Vagina (tissue), 2 donors: ENCODE measurements at regions not wholly inside any gene's neighbourhood (a gene's known extent, or its start where the extent isn't known, plus 50 kb on each side); places are given as distances from the start of the nearest gene placed in this dataset.
A peak's percentile ranks its signal among the peaks of the same experiment; 100 is the strongest.
"Not testable (repeated sequence)": the region's sequence is repeated elsewhere in the genome, so short reads cannot be mapped to it uniquely, and the experiment has no call there.

Source experiments
- DNase-seq, 2 donors: peaks; one replicate each; pipeline ENCODE4 v3.0.0-alpha.2; 2017; ENCODE audit errors: extremely low spot score in 2 of 2
- H3K27ac ChIP-seq: fragments of 200-600 bp; sonication (generic); one replicate; pipeline ENCODE4 v1.5.1; 2019
- H3K27me3 ChIP-seq: fragments of 200-600 bp; sonication (generic); one replicate; pipeline ENCODE4 v1.5.1; 2019
- H3K36me3 ChIP-seq, 2 donors: fragments of 200-600 bp; sonication (generic); one replicate each; pipeline ENCODE4 v1.5.1; 2017 to 2019
- H3K4me1 ChIP-seq: fragments of 200-600 bp; sonication (generic); one replicate; pipeline ENCODE4 v1.5.1; 2019
- H3K4me3 ChIP-seq, 2 donors: fragments of 200-600 bp; sonication (generic); 1 replicate in 1 of 2; 2 replicates in 1 of 2; pipeline ENCODE4 v1.5.1; 2016 to 2019
- H3K9me3 ChIP-seq: fragments of 200-600 bp; sonication (generic); one replicate; pipeline ENCODE4 v1.5.1; 2019
- CTCF ChIP-seq, 3 experiments: fragments of 450-650 bp in 2 of 3; fragments of 200-600 bp in 1 of 3; sonication (generic) in 1 of 3; IDR thresholded peaks; one replicate each; pipeline ENCODE4 v1.5.1; 2017 to 2019; ENCODE audit warnings: antibody characterized with exemption in 3 of 3, mild to moderate bottlenecking in 2 of 3, moderate library complexity in 2 of 3
- POLR2A ChIP-seq, 2 donors: fragments of 450-650 bp; IDR thresholded peaks; one replicate each; pipeline ENCODE4 v1.6.1; 2017; ENCODE audit warnings: antibody characterized with exemption in 2 of 2, mild to moderate bottlenecking in 2 of 2, moderate library complexity in 2 of 2
- POLR2AphosphoS5 ChIP-seq, 2 donors: sonication (generic); formaldehyde crosslinking; IDR thresholded peaks; one replicate each; pipeline ENCODE4 v1.9.0; 2017; ENCODE audit warnings: antibody characterized with exemption in 2 of 2, mild to moderate bottlenecking in 2 of 2, low read depth in 1 of 2; ENCODE audit not compliant: insufficient read depth in 1 of 2
- intact Hi-C: fragments of 100-400 bp; cut with DNase I; formaldehyde crosslinking; loops from one replicate; pipeline ENCODE4 v1.15.1; 2023

GRCh38 chr18:43846299-43846698, 569.0 kb upstream of the SYT4 start:
- no peak for DNase-seq
- no peak overlapping the region for H3K4me3 ChIP-seq
- peaks cover 12% of the 10 kb centered on the region for H3K4me1 ChIP-seq
- H3K27ac ChIP-seq = peak overlapping the region; percentile 49
- intact Hi-C loops = no loop called here
- H3K9me3 ChIP-seq = no peaks in the 10 kb centered on the region
- H3K36me3 ChIP-seq = no peaks in the 10 kb centered on the region
- no peaks in the 10 kb centered on the region for H3K27me3 ChIP-seq
- no peak for TF ChIP-seq POLR2AphosphoS5 (IDR thresholded peaks at IDR 0.05; ENCODE audit: insufficient read depth in 1 of 2, low read depth in 1 of 2)
- TF ChIP-seq CTCF (IDR thresholded peaks at IDR 0.05) = no peak

GRCh38 chr18:43847164-43848091, 570.1 kb upstream of the SYT4 start:
- Histone ChIP-seq H3K4me1 (peaks cover 12% of the 10 kb centered on the region), H3K27ac (peak overlapping the region; percentile 49), H3K9me3 (no peaks in the 10 kb centered on the region), H3K36me3 (no peaks in the 10 kb centered on the region), H3K4me3 (no peak overlapping the region), H3K27me3 (no peaks in the 10 kb centered on the region)
- no peak for TF ChIP-seq POLR2A (IDR thresholded peaks at IDR 0.05)
- TF ChIP-seq CTCF (IDR thresholded peaks at IDR 0.05) = no peak
- peak in 1 of 2 donors; percentile 61 for TF ChIP-seq POLR2AphosphoS5 (IDR thresholded peaks at IDR 0.05; ENCODE audit: insufficient read depth in 1 of 2, low read depth in 1 of 2)
- intact Hi-C loops = no loop called here
- DNase-seq = no peak

- intact Hi-C loops, DNase-seq: not testable (repeated sequence)
Observed at GRCh38 chr18:43849831-43850230, 572.5 kb upstream of the SYT4 start.

GRCh38 chr18:43855376-43855775, 578.1 kb upstream of the SYT4 start:
- no peak overlapping the region for H3K4me3 ChIP-seq
- H3K27ac ChIP-seq = no peak overlapping the region
- H3K9me3 ChIP-seq = no peaks in the 10 kb centered on the region
- intact Hi-C loops = no loop called here
- no peaks in the 10 kb centered on the region for H3K36me3 ChIP-seq
- H3K27me3 ChIP-seq = no peaks in the 10 kb centered on the region
- TF ChIP-seq CTCF (IDR thresholded peaks at IDR 0.05) = no peak
- no peak for TF ChIP-seq POLR2A (IDR thresholded peaks at IDR 0.05)
- no peak for TF ChIP-seq POLR2AphosphoS5 (IDR thresholded peaks at IDR 0.05; ENCODE audit: insufficient read depth in 1 of 2, low read depth in 1 of 2)
- no peaks in the 10 kb centered on the region for H3K4me1 ChIP-seq
- DNase-seq = no peak

More at GRCh38 chr18:43849831-43850230, 572.5 kb upstream of the SYT4 start:
- H3K4me1 ChIP-seq = peaks cover 12% of the 10 kb centered on the region
- not testable (repeated sequence) for H3K4me3 ChIP-seq, H3K9me3 ChIP-seq, H3K27me3 ChIP-seq, H3K27ac ChIP-seq, H3K36me3 ChIP-seq

GRCh38 chr18:43863180-43863579, 585.9 kb upstream of the SYT4 start:
- H3K4me1 ChIP-seq = peaks cover 6% of the 10 kb centered on the region
- peak overlapping the region; percentile 48 for H3K27ac ChIP-seq
- no peaks in the 10 kb centered on the region for H3K36me3 ChIP-seq
- intact Hi-C loops = no loop called here
- DNase-seq = no peak
- TF ChIP-seq POLR2A (IDR thresholded peaks at IDR 0.05) (no peak), POLR2AphosphoS5 (IDR thresholded peaks at IDR 0.05; ENCODE audit: insufficient read depth in 1 of 2, low read depth in 1 of 2) (peak in 1 of 2 donors; percentile 42), CTCF (IDR thresholded peaks at IDR 0.05) (no peak)
- H3K27me3 ChIP-seq = no peaks in the 10 kb centered on the region
- H3K9me3 ChIP-seq = no peaks in the 10 kb centered on the region
- no peak overlapping the region for H3K4me3 ChIP-seq
